OCI-LY7 (cell line): ENCODE measurements at regions not wholly inside any gene's neighbourhood (a gene's known extent, or its start where the extent isn't known, plus 50 kb on each side); places are given as distances from the start of the nearest gene placed in this dataset.

Experiments used
- EZH2phosphoT487 ChIP-seq: fragments of 200-600 bp; sonication (generic); IDR thresholded peaks from 2 replicates; pipeline ENCODE4 v1.6.1; 2018; ENCODE audit warnings: low read depth, borderline replicate concordance, mild to moderate bottlenecking, mixed run types, antibody characterized with exemption, low read length, moderate library complexity, mixed read lengths
- TF ChIP-seq, protein P1 (sequence below): fragments of 200-600 bp; sonication (generic); conservative IDR thresholded peaks from 2 replicates; pipeline ENCODE4 v1.5.1; 2014; ENCODE audit warnings: mild to moderate bottlenecking, antibody characterized with exemption, low read length, moderate library complexity, mixed read lengths

DNA sequence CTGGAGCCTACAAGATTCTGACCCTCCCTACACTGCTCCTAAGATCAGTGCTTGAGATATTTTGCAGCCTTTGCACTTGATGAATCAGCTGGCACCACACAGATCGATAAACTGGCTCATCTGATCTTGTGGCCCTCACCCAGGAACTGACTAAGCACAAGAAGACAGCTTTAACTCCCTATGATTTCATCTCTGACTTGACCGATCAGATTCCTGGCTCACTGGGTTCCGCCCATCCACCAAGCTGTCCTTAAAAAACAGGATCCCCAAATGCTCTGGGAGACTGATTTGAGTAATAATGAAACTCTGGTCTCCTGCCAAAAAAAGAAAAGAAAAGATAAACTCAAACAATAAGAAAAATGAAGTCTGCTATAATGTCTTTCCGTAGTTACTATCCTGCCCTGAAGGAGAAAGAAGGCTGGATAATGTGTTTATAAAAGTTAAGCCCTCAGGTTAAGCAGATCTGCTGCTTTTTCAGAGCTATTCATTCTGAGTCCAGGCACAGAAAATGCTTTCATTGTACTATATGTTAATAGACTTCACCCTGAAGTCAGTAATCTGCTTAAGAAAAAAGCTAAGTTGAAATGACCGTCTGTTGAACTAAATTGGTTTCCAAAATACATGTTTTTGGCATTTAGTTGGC, 795.2 kb downstream of the TRIML1 start:
- TF ChIP-seq, protein P1, sequence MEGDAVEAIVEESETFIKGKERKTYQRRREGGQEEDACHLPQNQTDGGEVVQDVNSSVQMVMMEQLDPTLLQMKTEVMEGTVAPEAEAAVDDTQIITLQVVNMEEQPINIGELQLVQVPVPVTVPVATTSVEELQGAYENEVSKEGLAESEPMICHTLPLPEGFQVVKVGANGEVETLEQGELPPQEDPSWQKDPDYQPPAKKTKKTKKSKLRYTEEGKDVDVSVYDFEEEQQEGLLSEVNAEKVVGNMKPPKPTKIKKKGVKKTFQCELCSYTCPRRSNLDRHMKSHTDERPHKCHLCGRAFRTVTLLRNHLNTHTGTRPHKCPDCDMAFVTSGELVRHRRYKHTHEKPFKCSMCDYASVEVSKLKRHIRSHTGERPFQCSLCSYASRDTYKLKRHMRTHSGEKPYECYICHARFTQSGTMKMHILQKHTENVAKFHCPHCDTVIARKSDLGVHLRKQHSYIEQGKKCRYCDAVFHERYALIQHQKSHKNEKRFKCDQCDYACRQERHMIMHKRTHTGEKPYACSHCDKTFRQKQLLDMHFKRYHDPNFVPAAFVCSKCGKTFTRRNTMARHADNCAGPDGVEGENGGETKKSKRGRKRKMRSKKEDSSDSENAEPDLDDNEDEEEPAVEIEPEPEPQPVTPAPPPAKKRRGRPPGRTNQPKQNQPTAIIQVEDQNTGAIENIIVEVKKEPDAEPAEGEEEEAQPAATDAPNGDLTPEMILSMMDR = no peak
- TF ChIP-seq EZH2phosphoT487 = no peak
